Keratinocyte (primary cell): ENCODE measurements at regions not wholly inside any gene's neighbourhood (a gene's known extent, or its start where the extent isn't known, plus 50 kb on each side); places are given as distances from the start of the nearest gene placed in this dataset.

Experiments
- EZH2 ChIP-seq: IDR thresholded peaks from one replicate; pipeline ENCODE4 v1.6.1; 2012; ENCODE audit warnings: inconsistent platforms, mild to moderate bottlenecking, low read length, moderate library complexity
- TF ChIP-seq, protein P1 (sequence below), 3 experiments: IDR thresholded peaks in 1 of 3; conservative IDR thresholded peaks in 1 of 3; optimal IDR thresholded peaks in 1 of 3; 2 replicates in 2 of 3; 3 replicates in 1 of 3; pipeline versions ENCODE3 to v1.5.1; 2011; ENCODE audit warnings: low read length in 3 of 3, mild to moderate bottlenecking in 3 of 3, moderate library complexity in 2 of 3, control low read depth in 1 of 3, inconsistent platforms in 1 of 3; ENCODE audit not compliant: insufficient read depth in 2 of 3; ENCODE audit errors: extremely low read depth in 1 of 3

DNA sequence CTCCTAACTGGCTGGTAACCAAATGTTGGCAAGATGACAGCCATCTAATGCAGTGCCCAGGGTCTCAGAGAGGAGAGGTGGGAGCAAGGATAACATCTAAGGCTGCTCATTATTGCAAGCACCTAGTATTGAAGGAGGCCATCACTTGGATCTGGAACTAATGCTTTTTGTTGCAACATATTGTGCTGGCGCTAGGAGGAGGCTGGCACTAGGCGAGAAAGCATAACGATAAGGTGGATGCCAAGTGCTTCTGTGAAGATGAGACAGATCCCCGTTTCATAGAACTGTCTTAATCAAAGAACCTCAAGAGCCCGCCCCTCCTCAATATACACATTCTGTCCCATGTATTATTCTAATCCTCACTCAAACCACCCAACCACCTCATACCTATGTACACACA, 774.0 kb downstream of the VRK1 start:
- TF ChIP-seq, protein P1, sequence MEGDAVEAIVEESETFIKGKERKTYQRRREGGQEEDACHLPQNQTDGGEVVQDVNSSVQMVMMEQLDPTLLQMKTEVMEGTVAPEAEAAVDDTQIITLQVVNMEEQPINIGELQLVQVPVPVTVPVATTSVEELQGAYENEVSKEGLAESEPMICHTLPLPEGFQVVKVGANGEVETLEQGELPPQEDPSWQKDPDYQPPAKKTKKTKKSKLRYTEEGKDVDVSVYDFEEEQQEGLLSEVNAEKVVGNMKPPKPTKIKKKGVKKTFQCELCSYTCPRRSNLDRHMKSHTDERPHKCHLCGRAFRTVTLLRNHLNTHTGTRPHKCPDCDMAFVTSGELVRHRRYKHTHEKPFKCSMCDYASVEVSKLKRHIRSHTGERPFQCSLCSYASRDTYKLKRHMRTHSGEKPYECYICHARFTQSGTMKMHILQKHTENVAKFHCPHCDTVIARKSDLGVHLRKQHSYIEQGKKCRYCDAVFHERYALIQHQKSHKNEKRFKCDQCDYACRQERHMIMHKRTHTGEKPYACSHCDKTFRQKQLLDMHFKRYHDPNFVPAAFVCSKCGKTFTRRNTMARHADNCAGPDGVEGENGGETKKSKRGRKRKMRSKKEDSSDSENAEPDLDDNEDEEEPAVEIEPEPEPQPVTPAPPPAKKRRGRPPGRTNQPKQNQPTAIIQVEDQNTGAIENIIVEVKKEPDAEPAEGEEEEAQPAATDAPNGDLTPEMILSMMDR (optimal IDR thresholded peaks at IDR 0.05 in 1 of 3, IDR thresholded peaks at IDR 0.05 in 1 of 3, conservative IDR thresholded peaks at IDR 0.05 in 1 of 3; ENCODE audit: extremely low read depth in 1 of 3, insufficient read depth in 2 of 3, low read length in 3 of 3) = no peak
- no peak for TF ChIP-seq EZH2
